Stimulated activated naive B cell treated with anti-CD40 and anti-IgM and Interleukin-4, amounts not matched to agents 10 μg/mL and 1 μg/mL and 100 μg/mL, for 72 hours (primary cell): ENCODE measurements at regions not wholly inside any gene's neighbourhood (a gene's known extent, or its start where the extent isn't known, plus 50 kb on each side); places are given as distances from the start of the nearest gene placed in this dataset.

Experiments
- ATAC-seq, 2 donors: fragments of 150-1000 bp; cut with Tn5 transposase; replicated peaks; 2 replicates each; pipeline ENCODE4 v1.10.0; 2021; ENCODE audit warnings: moderate library complexity in 1 of 2
- DNase-seq: peaks from one replicate; pipeline ENCODE4 v3.0.0; 2021
- H3K27ac Mint-ChIP-seq: one replicate; pipeline ENCODE4 v1.8.0; 2022; ENCODE audit warnings: mild to moderate bottlenecking, mixed read lengths
- H3K27me3 Mint-ChIP-seq, 2 donors: one replicate each; pipeline ENCODE4 v1.8.0; 2022; ENCODE audit warnings: mixed read lengths in 2 of 2
- H3K36me3 Mint-ChIP-seq, 2 donors: one replicate each; pipeline ENCODE4 v1.8.0; 2022; ENCODE audit warnings: mixed read lengths in 2 of 2, mild to moderate bottlenecking in 1 of 2
- H3K4me1 Mint-ChIP-seq, 2 donors: one replicate each; pipeline ENCODE4 v1.8.0; 2022; ENCODE audit warnings: mixed read lengths in 2 of 2, mild to moderate bottlenecking in 1 of 2
- H3K4me3 Mint-ChIP-seq, 2 donors: one replicate each; pipeline ENCODE4 v1.8.0; 2022; ENCODE audit warnings: mild to moderate bottlenecking in 2 of 2, mixed read lengths in 2 of 2, moderate library complexity in 1 of 2
- H3K9me3 Mint-ChIP-seq, 2 donors: one replicate each; pipeline ENCODE4 v1.8.0; 2022; ENCODE audit warnings: mixed read lengths in 2 of 2, mild to moderate bottlenecking in 1 of 2

DNA sequence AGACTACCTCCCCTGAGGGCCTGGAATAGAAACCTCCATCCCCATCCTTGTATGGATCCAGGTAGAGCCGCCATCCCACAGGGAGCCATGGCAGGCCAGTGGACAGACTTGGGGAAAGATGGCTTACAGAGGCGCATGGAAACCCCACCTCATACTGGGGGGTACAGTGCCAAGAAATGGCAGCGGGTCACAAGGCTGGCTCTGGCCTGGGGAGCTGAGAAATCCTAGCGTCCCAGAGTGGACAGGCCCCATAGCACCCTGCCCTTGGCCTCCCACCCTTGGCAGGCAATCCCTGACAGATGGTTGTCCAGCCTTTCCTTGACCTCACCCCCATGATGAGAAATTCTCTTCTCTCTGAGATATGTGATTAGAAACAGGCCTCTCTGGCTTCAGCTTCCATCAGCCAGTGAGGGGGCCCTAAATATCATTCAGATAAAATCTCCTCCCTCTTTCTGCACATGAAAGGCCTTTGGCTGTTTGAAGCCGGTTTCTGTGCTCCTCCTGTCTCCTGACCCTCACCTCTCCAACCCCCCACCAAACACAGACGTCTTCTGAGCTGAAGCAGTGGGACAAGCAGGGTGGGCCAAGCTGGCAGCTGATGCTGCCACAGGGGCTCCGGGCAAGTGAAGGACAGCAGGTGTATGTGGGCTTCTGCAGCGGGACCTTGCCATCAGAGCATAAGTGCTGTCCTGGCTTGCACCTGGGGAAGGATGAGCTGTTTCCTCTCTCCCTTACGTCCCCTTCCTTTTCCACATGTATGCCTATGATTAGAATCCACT is 204.4 kb upstream of the MAMLD1 start:
- no peaks in the 10 kb centered on the region for H3K36me3 Mint-ChIP-seq
- no peak overlapping the region for H3K27ac Mint-ChIP-seq
- H3K9me3 Mint-ChIP-seq = no peaks in the 10 kb centered on the region
- ATAC-seq (no peak), DNase-seq (no peak)
- no peaks in the 10 kb centered on the region for H3K27me3 Mint-ChIP-seq
- no peaks in the 10 kb centered on the region for H3K4me1 Mint-ChIP-seq
- no peak overlapping the region for H3K4me3 Mint-ChIP-seq

GRCh38 chrX:150159537-150159936 is 203.6 kb upstream of the MAMLD1 start:
- no peak overlapping the region for H3K27ac Mint-ChIP-seq
- H3K9me3 Mint-ChIP-seq = no peaks in the 10 kb centered on the region

DNA sequence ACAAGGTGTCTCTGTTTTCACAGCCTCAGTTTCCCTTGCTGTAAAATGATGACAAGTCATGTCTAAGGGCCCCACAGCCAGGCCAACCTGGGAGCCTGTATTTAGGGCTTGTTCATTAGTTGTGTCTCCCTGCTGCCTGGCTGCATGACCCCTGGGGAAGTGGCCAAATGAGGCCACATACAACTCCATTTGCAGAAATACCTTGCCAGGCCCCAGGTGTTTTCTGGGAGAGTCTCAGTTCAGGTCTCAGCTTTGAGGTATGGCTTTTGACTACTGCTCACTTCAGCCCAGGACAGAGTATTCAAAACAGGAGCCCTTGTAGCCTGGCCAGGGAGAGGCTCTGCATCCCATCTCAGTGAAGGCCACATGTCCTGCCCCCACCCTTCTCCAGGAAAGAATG is 202.5 kb upstream of the MAMLD1 start:
- no peaks in the 10 kb centered on the region for H3K27me3 Mint-ChIP-seq

More at GRCh38 chrX:150159537-150159936, 203.6 kb upstream of the MAMLD1 start:
- H3K4me3 Mint-ChIP-seq = no peak overlapping the region
- H3K36me3 Mint-ChIP-seq = no peaks in the 10 kb centered on the region
- no peak for ATAC-seq
- DNase-seq = no peak
- H3K27me3 Mint-ChIP-seq = no peaks in the 10 kb centered on the region
- no peaks in the 10 kb centered on the region for H3K4me1 Mint-ChIP-seq

DNA sequence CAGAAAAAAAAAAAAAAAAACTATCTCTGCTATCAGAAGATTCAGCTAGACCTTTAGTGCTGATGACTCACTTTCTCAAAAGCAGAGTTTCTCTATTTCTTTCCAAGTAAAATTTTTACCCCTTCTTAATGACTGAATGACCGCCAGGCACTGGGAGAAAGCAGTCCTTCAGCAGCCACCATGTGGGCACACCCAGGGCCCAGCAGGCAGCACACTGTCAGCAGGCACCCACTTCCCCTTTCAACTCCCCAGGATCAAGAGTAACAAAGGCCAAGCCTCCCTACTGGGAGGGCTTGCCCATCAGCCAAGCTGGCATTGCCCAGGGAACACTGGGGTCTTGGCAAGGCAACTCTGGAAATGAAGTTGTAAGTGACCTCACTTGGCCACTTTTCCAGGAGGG is 201.9 kb upstream of the MAMLD1 start:
- ATAC-seq (peak in 1 of 2 donors; percentile 27), DNase-seq (no peak)
- Mint-ChIP-seq H3K36me3 (no peaks in the 10 kb centered on the region), H3K9me3 (no peaks in the 10 kb centered on the region), H3K27ac (peak overlapping the region; percentile 59), H3K4me1 (no peaks in the 10 kb centered on the region), H3K27me3 (no peaks in the 10 kb centered on the region), H3K4me3 (no peak overlapping the region)

More for the DNA sequence above, 202.5 kb upstream of the MAMLD1 start:
- Mint-ChIP-seq H3K9me3 (no peaks in the 10 kb centered on the region), H3K36me3 (no peaks in the 10 kb centered on the region), H3K27ac (no peak overlapping the region), H3K4me1 (no peaks in the 10 kb centered on the region), H3K4me3 (no peak overlapping the region)
- DNase-seq = no peak
- ATAC-seq = no peak

- Mint-ChIP-seq H3K4me1 (no peaks in the 10 kb centered on the region), H3K27me3 (no peaks in the 10 kb centered on the region), H3K9me3 (no peaks in the 10 kb centered on the region), H3K4me3 (no peak overlapping the region), H3K36me3 (no peaks in the 10 kb centered on the region), H3K27ac (no peak overlapping the region)
- DNase-seq (no peak), ATAC-seq (no peak)
Measured at GRCh38 chrX:150162141-150162540, 201.0 kb upstream of the MAMLD1 start.

GRCh38 chrX:150163221-150163930 is 199.7 kb upstream of the MAMLD1 start:
- no peak for DNase-seq
- Mint-ChIP-seq H3K9me3 (no peaks in the 10 kb centered on the region), H3K27me3 (no peaks in the 10 kb centered on the region), H3K36me3 (no peaks in the 10 kb centered on the region), H3K27ac (no peak overlapping the region), H3K4me3 (no peak overlapping the region), H3K4me1 (no peaks in the 10 kb centered on the region)
- no peak for ATAC-seq

DNA sequence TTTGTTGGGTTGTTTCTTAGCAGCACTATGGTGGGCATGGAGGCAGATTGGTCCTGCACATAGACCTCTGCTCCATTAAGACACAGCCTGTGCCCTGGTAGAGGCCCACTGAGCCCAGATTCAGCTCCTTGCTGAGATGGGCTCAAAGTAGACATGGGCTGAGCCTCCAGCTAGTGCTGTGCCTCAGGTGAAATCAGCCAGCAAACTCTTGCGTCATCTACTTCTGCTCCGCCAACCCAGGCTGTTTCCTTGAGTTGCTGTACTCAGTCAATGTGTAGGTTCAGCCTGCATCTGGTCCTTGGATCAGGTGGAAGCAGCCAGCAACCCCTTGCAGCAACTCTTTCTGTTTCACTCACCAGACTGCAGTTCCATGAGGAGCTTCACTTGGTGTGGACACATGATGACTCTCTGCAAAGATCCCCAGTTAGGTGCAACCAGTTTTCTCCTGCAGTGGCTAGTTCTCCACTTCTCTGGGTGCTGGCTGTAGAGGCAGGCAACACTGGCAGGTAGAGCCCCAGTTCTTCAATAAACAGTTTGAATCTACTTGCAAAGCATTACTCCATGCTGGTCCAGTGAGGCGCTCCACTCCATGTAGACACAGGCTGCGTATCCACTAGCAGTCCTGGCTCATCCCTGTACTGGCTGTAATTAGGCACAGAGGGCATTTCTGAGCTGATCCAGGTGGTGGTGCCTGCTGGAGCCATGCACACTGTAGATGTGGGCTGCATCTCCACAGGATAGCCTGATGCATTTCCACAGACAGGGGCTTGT is 199.0 kb upstream of the MAMLD1 start:
- H3K36me3 Mint-ChIP-seq = no peaks in the 10 kb centered on the region
- H3K9me3 Mint-ChIP-seq = no peaks in the 10 kb centered on the region

DNA sequence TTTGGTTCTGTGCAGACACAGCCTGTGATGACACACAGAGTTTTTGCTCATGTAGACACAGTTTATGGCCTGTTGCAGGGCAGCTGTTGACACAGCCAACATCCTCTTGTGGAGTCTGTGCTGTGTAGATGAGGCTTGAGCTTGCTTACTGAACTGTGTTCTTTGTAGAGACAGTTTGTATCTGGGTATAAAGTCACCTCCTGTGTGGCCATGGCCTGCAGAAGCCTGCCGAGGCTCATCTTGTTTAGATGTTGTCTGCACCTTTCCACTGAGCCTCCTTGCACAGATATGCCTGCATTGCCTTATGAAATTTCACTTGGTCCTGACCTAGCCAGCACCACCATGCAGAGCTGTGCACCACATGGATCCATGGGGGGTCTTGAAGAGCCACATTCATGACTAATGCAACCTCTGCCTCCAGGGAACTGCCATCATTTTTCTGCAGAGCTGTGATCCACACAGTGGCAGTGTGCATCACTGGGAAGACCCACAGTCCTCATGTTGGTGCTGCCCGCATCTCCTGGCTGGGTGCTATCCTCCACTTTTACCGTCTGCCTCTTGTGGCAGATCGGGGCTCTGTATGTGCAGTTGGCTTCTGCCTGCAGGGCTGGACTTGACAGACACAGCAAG is 198.0 kb upstream of the MAMLD1 start:
- Mint-ChIP-seq H3K9me3 (no peaks in the 10 kb centered on the region), H3K4me3 (no peak overlapping the region), H3K4me1 (no peaks in the 10 kb centered on the region), H3K36me3 (no peaks in the 10 kb centered on the region), H3K27me3 (no peaks in the 10 kb centered on the region), H3K27ac (no peak overlapping the region)
- no peak for ATAC-seq
- DNase-seq = no peak

More for the DNA sequence above, 199.0 kb upstream of the MAMLD1 start:
- no peaks in the 10 kb centered on the region for H3K4me1 Mint-ChIP-seq
- H3K27ac Mint-ChIP-seq = no peak overlapping the region
- H3K27me3 Mint-ChIP-seq = no peaks in the 10 kb centered on the region
- ATAC-seq (no peak), DNase-seq (no peak)
- no peak overlapping the region for H3K4me3 Mint-ChIP-seq

- no peak overlapping the region for H3K4me3 Mint-ChIP-seq
- no peaks in the 10 kb centered on the region for H3K9me3 Mint-ChIP-seq
- H3K36me3 Mint-ChIP-seq = no peaks in the 10 kb centered on the region
- H3K27me3 Mint-ChIP-seq = no peaks in the 10 kb centered on the region
- H3K27ac Mint-ChIP-seq = no peak overlapping the region
- DNase-seq (no peak), ATAC-seq (no peak)
- no peaks in the 10 kb centered on the region for H3K4me1 Mint-ChIP-seq
Measured at GRCh38 chrX:150165776-150166610, 197.1 kb upstream of the MAMLD1 start.

DNA sequence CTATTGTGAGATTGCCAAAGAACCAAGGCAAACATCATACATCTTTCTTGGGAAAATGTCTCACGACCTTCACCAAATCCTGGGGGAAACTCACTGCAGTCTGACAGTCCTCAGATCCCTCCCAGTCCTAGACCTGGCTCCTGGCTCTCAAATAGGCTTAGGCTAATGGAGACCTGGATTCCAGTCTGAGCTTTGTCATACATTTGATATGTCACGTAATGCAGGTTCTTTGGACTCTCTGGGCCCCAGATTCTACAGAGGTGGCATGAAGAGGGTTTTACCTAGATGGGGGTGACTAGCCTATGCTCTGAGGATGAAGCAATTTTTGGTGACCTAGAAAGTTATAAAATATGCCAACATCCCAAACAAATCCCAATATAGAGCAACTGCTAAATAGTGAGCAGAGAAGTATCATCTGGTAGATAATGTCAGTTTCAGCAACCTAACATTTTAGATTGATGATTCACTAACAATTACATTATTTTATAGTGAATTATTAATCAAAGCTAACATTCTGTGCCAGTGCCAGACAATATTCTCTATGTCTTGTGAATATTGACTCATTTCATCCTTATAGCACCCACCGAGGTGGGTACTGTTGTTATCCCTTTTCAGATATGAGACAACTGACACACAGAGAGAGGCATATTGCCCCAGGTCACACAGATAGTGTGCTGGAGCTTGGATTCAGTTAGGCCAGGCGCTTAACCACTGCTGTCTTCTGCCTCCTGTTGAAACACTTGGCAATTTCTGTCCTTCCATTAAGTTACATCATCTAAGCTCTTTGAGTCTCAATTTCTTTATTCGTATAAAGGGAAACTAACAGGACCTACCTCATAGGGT is 195.4 kb upstream of the MAMLD1 start:
- H3K4me1 Mint-ChIP-seq = no peaks in the 10 kb centered on the region
- H3K27me3 Mint-ChIP-seq = no peaks in the 10 kb centered on the region
- no peak for ATAC-seq

GRCh38 chrX:150182161-150182560 is 181.0 kb upstream of the MAMLD1 start:
- Mint-ChIP-seq H3K4me1 (no peaks in the 10 kb centered on the region), H3K36me3 (peaks cover 0 to 1% of the 10 kb centered on the region in 2 donors)

More for the DNA sequence above, 195.4 kb upstream of the MAMLD1 start:
- H3K4me3 Mint-ChIP-seq = no peak overlapping the region
- no peak overlapping the region for H3K27ac Mint-ChIP-seq
- H3K9me3 Mint-ChIP-seq = peaks cover 0 to 5% of the 10 kb centered on the region in 2 donors
- DNase-seq = no peak
- no peaks in the 10 kb centered on the region for H3K36me3 Mint-ChIP-seq

GRCh38 chrX:150184491-150184890 is 178.6 kb upstream of the MAMLD1 start:
- Mint-ChIP-seq H3K27ac (no peak overlapping the region), H3K36me3 (no peaks in the 10 kb centered on the region), H3K9me3 (peaks cover 0 to 2% of the 10 kb centered on the region in 2 donors), H3K27me3 (no peaks in the 10 kb centered on the region), H3K4me1 (no peaks in the 10 kb centered on the region), H3K4me3 (no peak overlapping the region)
- no peak for DNase-seq
- ATAC-seq = no peak

More at GRCh38 chrX:150182161-150182560, 181.0 kb upstream of the MAMLD1 start:
- no peaks in the 10 kb centered on the region for H3K27me3 Mint-ChIP-seq
- DNase-seq = no peak
- peaks cover 4 to 7% of the 10 kb centered on the region in 2 donors for H3K9me3 Mint-ChIP-seq
- H3K27ac Mint-ChIP-seq = no peak overlapping the region
- no peak for ATAC-seq
- H3K4me3 Mint-ChIP-seq = no peak overlapping the region

GRCh38 chrX:150185766-150186165 is 177.4 kb upstream of the MAMLD1 start:
- Mint-ChIP-seq H3K27me3 (no peaks in the 10 kb centered on the region), H3K27ac (no peak overlapping the region), H3K4me1 (no peaks in the 10 kb centered on the region), H3K4me3 (no peak overlapping the region), H3K36me3 (no peaks in the 10 kb centered on the region), H3K9me3 (no peaks in the 10 kb centered on the region)
- no peak for DNase-seq
- ATAC-seq = no peak
